BJ (cell line): ENCODE measurements at regions not wholly inside any gene's neighbourhood (a gene's known extent, or its start where the extent isn't known, plus 50 kb on each side); places are given as distances from the start of the nearest gene placed in this dataset.

ENCODE experiments used
- CTCF ChIA-PET: fragments of 350-600 bp; formaldehyde crosslinking; extraction: SDS; loops from one replicate; lab custom pipeline; 2021; ENCODE audit warnings: antibody characterized with exemption, inconsistent platforms; lab: Yijun Ruan, JAX
- POLR2A ChIA-PET: fragments of 300-600 bp; sonication (Branson Sonifier 250); formaldehyde crosslinking; extraction: SDS; loops from one replicate; lab custom pipeline; 2021; ENCODE audit warnings: antibody characterized with exemption; lab: Charles Lee
- DNase-seq: peaks from one replicate; pipeline ENCODE4 v3.0.0-alpha.2; 2011; ENCODE audit warnings: low read depth
- H3K27me3 ChIP-seq: 2 replicates; pipeline ENCODE4 v1.6.0; 2011; ENCODE audit warnings: low read length; ENCODE audit not compliant: control insufficient read depth, insufficient read depth
- H3K36me3 ChIP-seq: 2 replicates; pipeline ENCODE4 v1.5.1; 2011; ENCODE audit warnings: low read length; ENCODE audit not compliant: control insufficient read depth, insufficient read depth
- H3K4me3 ChIP-seq: 2 replicates; pipeline ENCODE4 v1.5.1; 2011; ENCODE audit warnings: low read depth, mild to moderate bottlenecking, control low read depth, low read length
- CTCF ChIP-seq: IDR thresholded peaks from 2 replicates; pipeline ENCODE4 v1.5.1; 2011; ENCODE audit warnings: low read depth, mild to moderate bottlenecking, control low read depth, inconsistent platforms, low read length, moderate library complexity; ENCODE audit not compliant: insufficient read depth

GRCh38 chr2:42938671-42939370 is 146.4 kb upstream of the HAAO start:
- Histone ChIP-seq H3K36me3 (no peaks in the 10 kb centered on the region), H3K27me3 (no peaks in the 10 kb centered on the region), H3K4me3 (no peak overlapping the region)
- no peak for DNase-seq
- no peak for TF ChIP-seq CTCF
- POLR2A ChIA-PET = no interaction called here
- CTCF ChIA-PET = interaction anchor here (0.9 to 2.6 kb wide), 2 partner anchors 109 to 290 kb away, joined by 4 to 7 read pairs; no protein-coding TSS in a partner anchor

- ChIA-PET CTCF (interaction anchor here (0.8 to 2.6 kb wide), 4 partner anchors 8 to 292 kb away, joined by 3 to 7 read pairs (median 3); no protein-coding TSS in a partner anchor), POLR2A (no interaction called here)
- no peak for DNase-seq
- TF ChIP-seq CTCF = no peak
- no peaks in the 10 kb centered on the region for H3K27me3 ChIP-seq
- no peak overlapping the region for H3K4me3 ChIP-seq
- H3K36me3 ChIP-seq = no peaks in the 10 kb centered on the region
Measured at GRCh38 chr2:42937171-42937875, 144.9 kb upstream of the HAAO start.

GRCh38 chr2:42935692-42936671 is 143.6 kb upstream of the HAAO start:
- Histone ChIP-seq H3K36me3 (no peaks in the 10 kb centered on the region), H3K27me3 (no peaks in the 10 kb centered on the region), H3K4me3 (no peak overlapping the region)
- TF ChIP-seq CTCF = no peak
- ChIA-PET CTCF (interaction anchor here (1.0 to 2.3 kb wide), 3 partner anchors 9 to 108 kb away, joined by 3 to 7 read pairs (median 6); no protein-coding TSS in a partner anchor), POLR2A (no interaction called here)
- no peak for DNase-seq

GRCh38 chr2:42934580-42935186 is 142.3 kb upstream of the HAAO start:
- ChIA-PET CTCF (interaction anchor here (0.8 to 2.3 kb wide), 4 partner anchors 16 to 107 kb away, joined by 3 to 7 read pairs (median 5); no protein-coding TSS in a partner anchor), POLR2A (no interaction called here)
- no peak for TF ChIP-seq CTCF
- H3K27me3 ChIP-seq = no peaks in the 10 kb centered on the region
- H3K4me3 ChIP-seq = no peak overlapping the region
- H3K36me3 ChIP-seq = no peaks in the 10 kb centered on the region
- no peak for DNase-seq
